ENCODE measurements at regions not wholly inside any gene's neighbourhood (a gene's known extent, or its start where the extent isn't known, plus 50 kb on each side); places are given as distances from the start of the nearest gene placed in this dataset.

- H3K27me3 ChIP-seq (replicated peaks in 1 of 2; ENCODE audit: control insufficient read depth in 2 of 2, insufficient read depth in 2 of 2, low read length in 1 of 2): no peaks in the 10 kb centered on the region
- WGBS (ENCODE audit: insufficient coverage, insufficient replicate concordance, low lambda C conversion rate, missing lambda C conversion rate): 95% methylated on average over 3 of the region's 3 CpGs
- ATAC-seq: no peak
- no peaks in the 10 kb centered on the region for H3K36me3 ChIP-seq (ENCODE audit: control insufficient read depth in 2 of 2, insufficient read depth in 2 of 2, low read length in 1 of 2)
- H3K4me1 ChIP-seq (ENCODE audit: control insufficient read depth, insufficient read depth, low read length): peaks cover under 1% of the 10 kb centered on the region; the same call in 1 of the 2 replicates
- FAIRE-seq: no peak
- POLR2A ChIA-PET: no interaction called here
- in situ Hi-C loops (cut with MboI): no loop called here
- H4K20me1 ChIP-seq (ENCODE audit: control insufficient read depth, insufficient read depth): no peaks in the 10 kb centered on the region
- H3K27ac ChIP-seq (ENCODE audit: control insufficient read depth, insufficient read depth): no peak overlapping the region
- BruUV-seq (replicated peaks): no TSS peak
- H3K4me3 ChIP-seq: no peak overlapping the region
- no peak overlapping the region for H3K4me2 ChIP-seq (ENCODE audit: control insufficient read depth, insufficient read depth)
- no peak for DNase-seq (ENCODE audit: low read depth, low spot score)
- intact Hi-C loops (cut with micrococcal nuclease; ENCODE audit: unreplicated experiment): no loop called here
- SMC1A ChIA-PET (ENCODE audit: uncharacterized antibody, unreplicated experiment): interaction anchor here (1.2 to 2.4 kb wide), 4 partner anchors 9 to 27 kb away, joined by 3 to 8 read pairs (median 4); no protein-coding TSS in a partner anchor
- H3K9ac ChIP-seq (ENCODE audit: control insufficient read depth, insufficient read depth, low read length): no peak overlapping the region
- H2AFZ ChIP-seq (ENCODE audit: control insufficient read depth, low read depth, low read length): no peak overlapping the region
- no peaks in the 10 kb centered on the region for H3K9me3 ChIP-seq (replicated peaks; ENCODE audit: control insufficient read depth, insufficient read depth, low read length)
- CTCF ChIA-PET: interaction anchor here (1.5 to 4.9 kb wide), 5 partner anchors 14 to 165 kb away, joined by 3 to 36 read pairs (median 5); no protein-coding TSS in a partner anchor
- no peaks in the 10 kb centered on the region for H3K79me2 ChIP-seq (ENCODE audit: control insufficient read depth, insufficient read depth, low read length)
- TF ChIP-seq, protein P1, sequence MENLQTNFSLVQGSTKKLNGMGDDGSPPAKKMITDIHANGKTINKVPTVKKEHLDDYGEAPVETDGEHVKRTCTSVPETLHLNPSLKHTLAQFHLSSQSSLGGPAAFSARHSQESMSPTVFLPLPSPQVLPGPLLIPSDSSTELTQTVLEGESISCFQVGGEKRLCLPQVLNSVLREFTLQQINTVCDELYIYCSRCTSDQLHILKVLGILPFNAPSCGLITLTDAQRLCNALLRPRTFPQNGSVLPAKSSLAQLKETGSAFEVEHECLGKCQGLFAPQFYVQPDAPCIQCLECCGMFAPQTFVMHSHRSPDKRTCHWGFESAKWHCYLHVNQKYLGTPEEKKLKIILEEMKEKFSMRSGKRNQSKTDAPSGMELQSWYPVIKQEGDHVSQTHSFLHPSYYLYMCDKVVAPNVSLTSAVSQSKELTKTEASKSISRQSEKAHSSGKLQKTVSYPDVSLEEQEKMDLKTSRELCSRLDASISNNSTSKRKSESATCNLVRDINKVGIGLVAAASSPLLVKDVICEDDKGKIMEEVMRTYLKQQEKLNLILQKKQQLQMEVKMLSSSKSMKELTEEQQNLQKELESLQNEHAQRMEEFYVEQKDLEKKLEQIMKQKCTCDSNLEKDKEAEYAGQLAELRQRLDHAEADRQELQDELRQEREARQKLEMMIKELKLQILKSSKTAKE (IDR thresholded peaks at IDR 0.05; ENCODE audit: low read depth, poor library complexity, severe bottlenecking): no peak
- TF ChIP-seq SPI1 (IDR thresholded peaks at IDR 0.05; ENCODE audit: borderline replicate concordance, insufficient read depth, low read depth, low read length): no peak
- TF ChIP-seq CBX3 (IDR thresholded peaks at IDR 0.05; ENCODE audit: borderline replicate concordance, low read depth): no peak
- TF ChIP-seq WRNIP1 (IDR thresholded peaks at IDR 0.05; ENCODE audit: borderline replicate concordance, low read depth, low read length): no peak
- TF ChIP-seq SMAD5 (IDR thresholded peaks at IDR 0.05; ENCODE audit: low read depth): no peak
- no peak for TF ChIP-seq RCOR1 (conservative IDR thresholded peaks at IDR 0.05; ENCODE audit: low read depth, low read length)
- TF ChIP-seq MEF2B (IDR thresholded peaks at IDR 0.05; ENCODE audit: partially characterized antibody, poor library complexity, severe bottlenecking): no peak
- no peak for TF ChIP-seq LARP7 (IDR thresholded peaks at IDR 0.05)
- TF ChIP-seq GABPA (IDR thresholded peaks at IDR 0.05; ENCODE audit: low read depth): no peak
- TF ChIP-seq TCF3 (IDR thresholded peaks at IDR 0.05; ENCODE audit: borderline replicate concordance, insufficient read depth, low read depth, low read length): no peak
- no peak for TF ChIP-seq MYB (IDR thresholded peaks at IDR 0.05; ENCODE audit: borderline replicate concordance, low read depth, low read length)
- RAD21 ChIA-PET (ENCODE audit: unreplicated experiment): interaction anchor here (1.0 kb wide), 1 partner anchor 9 kb away, joined by 3 read pairs; no protein-coding TSS in a partner anchor
Observed at GRCh38 chr11:36729825-36730224, 131.8 kb upstream of the RAG2 start.

Measured in GM12878 (cell line).